ENCODE measurements at regions not wholly inside any gene's neighbourhood (a gene's known extent, or its start where the extent isn't known, plus 50 kb on each side); places are given as distances from the start of the nearest gene placed in this dataset.

DNA sequence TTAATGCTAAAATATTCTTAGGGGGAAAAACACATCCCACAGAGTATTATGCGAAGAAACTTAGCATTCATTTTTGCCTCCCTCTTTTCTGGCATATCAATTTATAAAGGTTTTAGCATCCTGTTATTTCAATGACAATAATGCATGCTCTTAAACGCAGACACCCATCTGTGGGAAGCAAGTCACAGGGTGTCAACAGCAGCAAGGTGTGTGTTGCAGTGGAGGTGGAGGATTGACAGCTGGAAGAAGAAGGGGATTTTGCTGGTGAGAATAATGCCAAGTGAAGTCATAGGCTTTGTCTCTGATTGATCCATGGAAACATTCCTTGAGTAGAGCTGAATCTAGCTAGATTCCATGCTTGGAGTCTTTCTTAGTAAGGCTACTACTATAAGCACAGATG is 498.1 kb downstream of the NPIPA7 start:
- TF ChIP-seq CTCF (IDR thresholded peaks at IDR 0.05; ENCODE audit: insufficient read depth, low read length, poor library complexity, severe bottlenecking) (no peak), EZH2phosphoT487 (conservative IDR thresholded peaks at IDR 0.05; ENCODE audit: low read length) (no peak)

Measured in SU-DHL-6 (cell line).